SK-N-SH treated with all-trans-retinoic acid at 6 μM for 48 hours (cell line): ENCODE measurements at regions not wholly inside any gene's neighbourhood (a gene's known extent, or its start where the extent isn't known, plus 50 kb on each side); places are given as distances from the start of the nearest gene placed in this dataset.

Source experiments
- ATAC-seq: fragments of 200-7000 bp; cut with Tn5 transposase; 3 replicates; pipeline ENCODE4 v1.9.1; 2020; ENCODE audit warnings: mild to moderate bottlenecking, moderate library complexity
- ARNTL ChIP-seq: fragments of 450-650 bp; formaldehyde crosslinking; IDR thresholded peaks from 2 replicates; pipeline ENCODE4 v1.5.0; 2020; ENCODE audit warnings: low read depth, mild to moderate bottlenecking, moderate library complexity, borderline replicate concordance
- CSDC2 ChIP-seq: fragments of 250-450 bp; sonication (Bioruptor Pico); IDR thresholded peaks from 2 replicates; pipeline ENCODE4 v1.5.0; 2020; ENCODE audit warnings: mild to moderate bottlenecking, moderate library complexity
- CSRNP3 ChIP-seq: fragments of 250-450 bp; sonication (Bioruptor Pico); IDR thresholded peaks from 2 replicates; pipeline ENCODE4 v1.5.1; 2021; ENCODE audit warnings: mild to moderate bottlenecking, moderate library complexity
- ESRRG ChIP-seq: fragments of 250-450 bp; sonication (Bioruptor Pico); IDR thresholded peaks from 2 replicates; pipeline ENCODE4 v1.6.1; 2021; ENCODE audit warnings: mild to moderate bottlenecking
- GLIS3 ChIP-seq: fragments of 250-450 bp; sonication (Bioruptor Pico); IDR thresholded peaks from 2 replicates; pipeline ENCODE4 v1.5.0; 2020; ENCODE audit warnings: mild to moderate bottlenecking, moderate library complexity
- ISL1 ChIP-seq: fragments of 250-450 bp; sonication (Bioruptor Pico); IDR thresholded peaks from 2 replicates; pipeline ENCODE4 v2.1.2; 2022; ENCODE audit warnings: mild to moderate bottlenecking, moderate library complexity
- OSR1 ChIP-seq: fragments of 250-450 bp; sonication (Bioruptor Pico); IDR thresholded peaks from 2 replicates; pipeline ENCODE4 v1.8.0; 2022; ENCODE audit warnings: moderate library complexity, mild to moderate bottlenecking, inconsistent platforms
- PATZ1 ChIP-seq: fragments of 250-450 bp; sonication (Bioruptor Pico); IDR thresholded peaks from 2 replicates; pipeline ENCODE4 v1.8.0; 2020; ENCODE audit warnings: mild to moderate bottlenecking, moderate library complexity, borderline replicate concordance
- POU6F1 ChIP-seq: fragments of 250-450 bp; sonication (Bioruptor Pico); IDR thresholded peaks from 2 replicates; pipeline ENCODE4 v1.8.0; 2021; ENCODE audit warnings: low read depth, mild to moderate bottlenecking, moderate library complexity, borderline replicate concordance
- PPARA ChIP-seq: fragments of 250-450 bp; sonication (Bioruptor Pico); IDR thresholded peaks from 2 replicates; pipeline ENCODE4 v1.5.0; 2020; ENCODE audit warnings: mild to moderate bottlenecking, borderline replicate concordance
- RARB ChIP-seq: fragments of 250-450 bp; sonication (Bioruptor Pico); IDR thresholded peaks from 2 replicates; pipeline ENCODE4 v1.8.0; 2021; ENCODE audit warnings: mild to moderate bottlenecking, moderate library complexity
- SNAI2 ChIP-seq: fragments of 250-450 bp; sonication (Bioruptor Pico); IDR thresholded peaks from 2 replicates; pipeline ENCODE4 v1.5.0; 2020; ENCODE audit warnings: mild to moderate bottlenecking, moderate library complexity
- TCF4 ChIP-seq: fragments of 250-450 bp; sonication (Bioruptor Pico); IDR thresholded peaks from 2 replicates; pipeline ENCODE4 v1.8.0; 2021; ENCODE audit warnings: mild to moderate bottlenecking, moderate library complexity, borderline replicate concordance
- TOX ChIP-seq: fragments of 250-450 bp; sonication (Bioruptor Pico); IDR thresholded peaks from 2 replicates; pipeline ENCODE4 v1.8.0; 2021; ENCODE audit warnings: mild to moderate bottlenecking, moderate library complexity, borderline replicate concordance
- ZC3H10 ChIP-seq: fragments of 250-450 bp; sonication (Bioruptor Pico); IDR thresholded peaks from 2 replicates; pipeline ENCODE4 v1.5.1; 2021; ENCODE audit warnings: mild to moderate bottlenecking, moderate library complexity
- ZFP3 ChIP-seq: fragments of 250-450 bp; sonication (Bioruptor Pico); IDR thresholded peaks from 2 replicates; pipeline ENCODE4 v1.5.0; 2020; ENCODE audit warnings: mild to moderate bottlenecking, moderate library complexity
- ZFP30 ChIP-seq: fragments of 450-650 bp; formaldehyde crosslinking; IDR thresholded peaks from 2 replicates; pipeline ENCODE4 v1.5.0; 2022; ENCODE audit warnings: mild to moderate bottlenecking, moderate library complexity
- ZNF565 ChIP-seq: fragments of 450-650 bp; formaldehyde crosslinking; conservative IDR thresholded peaks from 2 replicates; pipeline ENCODE4 v1.5.0; 2020; ENCODE audit warnings: low read depth, mild to moderate bottlenecking, moderate library complexity
- ZNF8 ChIP-seq: fragments of 450-650 bp; formaldehyde crosslinking; IDR thresholded peaks from 2 replicates; pipeline ENCODE4 v1.5.0; 2020; ENCODE audit warnings: mild to moderate bottlenecking, moderate library complexity

GRCh38 chr13:31957772-31958171 is 73.8 kb upstream of the FRY start:
- no peak for ATAC-seq
- TF ChIP-seq OSR1: no peak
- TF ChIP-seq ZC3H10: no peak
- no peak for TF ChIP-seq GLIS3 (CRISPR knock-in tag)
- no peak for TF ChIP-seq ZNF8 (CRISPR knock-in tag)
- TF ChIP-seq TOX: no peak
- TF ChIP-seq RARB: no peak
- no peak for TF ChIP-seq ESRRG
- TF ChIP-seq PPARA (CRISPR knock-in tag): no peak
- no peak for TF ChIP-seq ZFP30
- TF ChIP-seq ZNF565 (CRISPR knock-in tag): no peak
- TF ChIP-seq POU6F1 (CRISPR knock-in tag): no peak
- TF ChIP-seq ISL1 (CRISPR knock-in tag): no peak
- no peak for TF ChIP-seq TCF4 (CRISPR knock-in tag)
- TF ChIP-seq CSDC2 (CRISPR knock-in tag): no peak
- no peak for TF ChIP-seq ARNTL (CRISPR knock-in tag)

GRCh38 chr13:31962731-31963370 is 68.7 kb upstream of the FRY start:
- no peak for ATAC-seq
- no peak for TF ChIP-seq ZFP3

GRCh38 chr13:31963631-31964030 is 67.9 kb upstream of the FRY start:
- no peak for ATAC-seq
- TF ChIP-seq CSRNP3: no peak

GRCh38 chr13:31964168-31964567 is 67.4 kb upstream of the FRY start:
- no peak for ATAC-seq
- no peak for TF ChIP-seq TCF4 (CRISPR knock-in tag)
- no peak for TF ChIP-seq PATZ1 (CRISPR knock-in tag)
- TF ChIP-seq ZNF8 (CRISPR knock-in tag): no peak
- no peak for TF ChIP-seq ZC3H10
- no peak for TF ChIP-seq CSRNP3
- TF ChIP-seq CSDC2 (CRISPR knock-in tag): no peak
- TF ChIP-seq ZNF565 (CRISPR knock-in tag): no peak
- TF ChIP-seq ARNTL (CRISPR knock-in tag): no peak
- TF ChIP-seq POU6F1 (CRISPR knock-in tag): no peak
- TF ChIP-seq ESRRG: no peak
- no peak for TF ChIP-seq GLIS3 (CRISPR knock-in tag)
- no peak for TF ChIP-seq RARB
- TF ChIP-seq SNAI2 (CRISPR knock-in tag): no peak
- no peak for TF ChIP-seq PPARA (CRISPR knock-in tag)
